SIG-M5 treated with dmso at 0.1 percent for 504 hours (cell line): ENCODE measurements at regions not wholly inside any gene's neighbourhood (a gene's known extent, or its start where the extent isn't known, plus 50 kb on each side); places are given as distances from the start of the nearest gene placed in this dataset.
"Not testable (repeated sequence)": the region's sequence is repeated elsewhere in the genome, so short reads cannot be mapped to it uniquely, and the experiment has no call there.

Source experiments
- DNase-seq: peaks from one replicate; lab custom pipeline; 2025; ENCODE audit not compliant: unreplicated experiment; lab: John Stamatoyannopoulos, UW

GRCh38 chr1:90826024-90826423, 108.9 kb upstream of the BARHL2 start:
- DNase-seq: no peak

GRCh38 chr1:90824551-90824950, 107.4 kb upstream of the BARHL2 start:
- no peak for DNase-seq

GRCh38 chr1:90823686-90824085, 106.6 kb upstream of the BARHL2 start:
- no peak for DNase-seq

GRCh38 chr1:90821788-90822359, 104.8 kb upstream of the BARHL2 start:
- DNase-seq: no peak

- no peak for DNase-seq
Measured at GRCh38 chr1:90821152-90821787, 104.2 kb upstream of the BARHL2 start.

- DNase-seq: no peak
Measured at GRCh38 chr1:90820745-90821144, 103.6 kb upstream of the BARHL2 start.

GRCh38 chr1:90817399-90817798, 100.3 kb upstream of the BARHL2 start:
- no peak for DNase-seq

GRCh38 chr1:90812237-90812636, 95.1 kb upstream of the BARHL2 start:
- DNase-seq: not testable (repeated sequence)

GRCh38 chr1:90811444-90811950, 94.4 kb upstream of the BARHL2 start:
- not testable (repeated sequence) for DNase-seq

- DNase-seq: no peak
Measured at GRCh38 chr1:90810681-90811080, 93.6 kb upstream of the BARHL2 start.

GRCh38 chr1:90809996-90810395, 92.9 kb upstream of the BARHL2 start:
- DNase-seq: no peak

- no peak for DNase-seq
Measured at GRCh38 chr1:90809093-90809492, 92.0 kb upstream of the BARHL2 start.

GRCh38 chr1:90807329-90807728, 90.2 kb upstream of the BARHL2 start:
- DNase-seq: no peak

- no peak for DNase-seq
Measured at GRCh38 chr1:90802622-90803021, 85.5 kb upstream of the BARHL2 start.

GRCh38 chr1:90800012-90800717, 83.1 kb upstream of the BARHL2 start:
- no peak for DNase-seq

- DNase-seq: no peak
Measured at GRCh38 chr1:90799326-90799725, 82.2 kb upstream of the BARHL2 start.

GRCh38 chr1:90798883-90799282, 81.8 kb upstream of the BARHL2 start:
- no peak for DNase-seq

- DNase-seq: no peak
Measured at GRCh38 chr1:90798344-90798743, 81.2 kb upstream of the BARHL2 start.

- no peak for DNase-seq
Measured at GRCh38 chr1:90795431-90795830, 78.3 kb upstream of the BARHL2 start.

- DNase-seq: no peak
Measured at GRCh38 chr1:90786709-90787108, 69.6 kb upstream of the BARHL2 start.

GRCh38 chr1:90784186-90784847, 67.2 kb upstream of the BARHL2 start:
- DNase-seq: no peak

- no peak for DNase-seq
Measured at GRCh38 chr1:90783181-90783580, 66.1 kb upstream of the BARHL2 start.
